ENCODE measurements at regions not wholly inside any gene's neighbourhood (a gene's known extent, or its start where the extent isn't known, plus 50 kb on each side); places are given as distances from the start of the nearest gene placed in this dataset.

GRCh38 chr10:33981301-33981700, 646.8 kb upstream of the NRP1 start:
- no peak for DNase-seq (ENCODE audit: low read depth)
- no peak for TF ChIP-seq CTCF (conservative IDR thresholded peaks at IDR 0.05; ENCODE audit: low read depth, low read length)

GRCh38 chr10:33979195-33979594, 644.7 kb upstream of the NRP1 start:
- no peak for TF ChIP-seq CTCF (conservative IDR thresholded peaks at IDR 0.05; ENCODE audit: low read depth, low read length)
- H3K4me3 ChIP-seq (ENCODE audit: low read length): no peak overlapping the region
- no peak for DNase-seq (ENCODE audit: low read depth)

More at GRCh38 chr10:33981301-33981700, 646.8 kb upstream of the NRP1 start:
- no peak overlapping the region for H3K4me3 ChIP-seq (ENCODE audit: low read length)

- no peak for TF ChIP-seq CTCF (conservative IDR thresholded peaks at IDR 0.05; ENCODE audit: low read depth, low read length)
- DNase-seq (ENCODE audit: low read depth): no peak
- H3K4me3 ChIP-seq (ENCODE audit: low read length): no peak overlapping the region
Measured at GRCh38 chr10:33975481-33975880, 641.0 kb upstream of the NRP1 start.

GRCh38 chr10:33974976-33975478, 640.6 kb upstream of the NRP1 start:
- no peak for TF ChIP-seq CTCF (conservative IDR thresholded peaks at IDR 0.05; ENCODE audit: low read depth, low read length)
- no peak for DNase-seq (ENCODE audit: low read depth)
- no peak overlapping the region for H3K4me3 ChIP-seq (ENCODE audit: low read length)

- DNase-seq (ENCODE audit: low read depth): no peak
- no peak for TF ChIP-seq CTCF (conservative IDR thresholded peaks at IDR 0.05; ENCODE audit: low read depth, low read length)
- no peak overlapping the region for H3K4me3 ChIP-seq (ENCODE audit: low read length)
Measured at GRCh38 chr10:33968983-33969382, 634.5 kb upstream of the NRP1 start.

- TF ChIP-seq CTCF (conservative IDR thresholded peaks at IDR 0.05; ENCODE audit: low read depth, low read length): no peak
- no peak overlapping the region for H3K4me3 ChIP-seq (ENCODE audit: low read length)
- no peak for DNase-seq (ENCODE audit: low read depth)
Measured at GRCh38 chr10:33967606-33968120, 633.2 kb upstream of the NRP1 start.

- no peak for TF ChIP-seq CTCF (conservative IDR thresholded peaks at IDR 0.05; ENCODE audit: low read depth, low read length)
- H3K4me3 ChIP-seq (ENCODE audit: low read length): no peak overlapping the region
- no peak for DNase-seq (ENCODE audit: low read depth)
Measured at GRCh38 chr10:33966946-33967345, 632.5 kb upstream of the NRP1 start.
